ENCODE measurements at regions not wholly inside any gene's neighbourhood (a gene's known extent, or its start where the extent isn't known, plus 50 kb on each side); places are given as distances from the start of the nearest gene placed in this dataset.

GRCh38 chr12:123100882-123101281 lies 50.0 kb downstream of the PITPNM2 start:
- DNase-seq (no peak), ATAC-seq (no peak)
- intact Hi-C loops (cut with DNase I) = no loop called here

DNA sequence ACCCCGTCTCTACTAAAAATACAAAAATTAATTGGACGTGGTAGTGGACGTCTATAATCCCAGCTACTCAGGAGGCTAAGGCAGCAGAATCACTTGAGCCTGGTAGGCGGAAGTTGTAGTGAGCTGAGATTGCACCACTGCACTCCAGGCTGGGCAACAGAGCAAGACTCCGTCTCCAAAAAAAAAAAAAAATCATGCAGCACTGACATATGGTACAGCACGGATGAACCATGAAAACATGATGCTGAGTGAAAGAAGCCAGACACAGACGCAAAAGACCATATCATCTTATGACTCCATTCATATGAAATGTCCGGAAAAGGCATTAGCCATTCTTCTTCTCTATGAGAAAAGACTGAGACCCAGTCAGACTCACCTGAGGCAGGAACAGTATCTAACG lies 50.4 kb downstream of the PITPNM2 start:
- DNase-seq (no peak), ATAC-seq (no peak)
- intact Hi-C loops (cut with DNase I) = no loop called here

DNA sequence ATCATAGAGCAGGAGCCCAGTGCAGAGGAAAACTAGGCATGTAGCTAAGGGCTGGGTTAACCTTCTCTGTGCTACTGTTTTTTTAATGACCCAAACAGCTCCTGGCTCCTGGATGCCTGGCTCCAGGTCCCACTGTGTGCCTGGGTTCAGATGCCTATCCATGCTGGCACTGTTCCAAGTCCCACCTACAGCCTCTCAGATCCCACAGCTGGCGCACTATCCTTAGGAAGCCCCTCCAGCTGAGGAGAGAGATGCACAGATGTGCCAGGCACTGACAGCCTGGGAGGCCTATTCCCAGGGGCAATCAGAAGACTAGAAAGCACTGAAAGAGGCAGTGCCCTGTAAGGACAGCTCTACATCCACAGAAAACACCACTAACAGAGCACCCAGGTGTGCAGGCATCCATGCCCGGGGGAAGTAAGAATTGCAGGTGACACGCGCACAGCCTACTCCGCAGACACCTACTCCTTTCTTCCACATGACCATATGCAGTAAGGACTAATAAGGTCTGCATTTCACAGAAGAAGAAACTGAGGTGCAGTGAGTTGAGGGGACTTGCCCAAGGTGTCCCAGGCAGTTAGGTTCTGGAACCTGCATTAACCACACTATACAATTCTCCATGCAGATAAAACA lies 51.2 kb downstream of the PITPNM2 start:
- DNase-seq (no peak), ATAC-seq (no peak)
- intact Hi-C loops (cut with DNase I) = loop anchor here in 1 of 2 donors (5.0 kb wide), 2 partner anchors 33 to 48 kb away; no protein-coding TSS in a partner anchor

DNA sequence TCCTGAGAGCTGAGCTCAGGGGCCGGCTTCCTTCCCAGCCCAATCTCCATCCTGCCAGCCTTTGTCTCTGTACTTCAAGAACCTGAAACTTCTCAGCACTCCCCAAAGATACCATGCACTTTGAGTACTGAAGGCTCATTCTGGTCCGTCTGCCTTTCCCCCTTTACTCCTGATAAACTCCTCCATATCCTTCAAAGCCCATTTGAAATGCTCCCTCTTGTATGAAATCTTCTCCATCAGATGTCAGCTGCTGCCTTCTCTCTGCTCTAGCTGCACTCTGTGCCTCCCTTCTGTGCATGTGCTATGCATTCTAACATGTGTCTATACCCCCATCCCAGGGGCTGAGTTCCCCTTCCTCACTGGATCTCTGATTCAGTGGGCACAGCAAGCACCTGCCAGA lies 52.1 kb downstream of the PITPNM2 start:
- no peak for ATAC-seq
- intact Hi-C loops (cut with DNase I) = loop anchor here in 1 of 2 donors (5.0 kb wide), 2 partner anchors 34 to 49 kb away; no protein-coding TSS in a partner anchor

DNA sequence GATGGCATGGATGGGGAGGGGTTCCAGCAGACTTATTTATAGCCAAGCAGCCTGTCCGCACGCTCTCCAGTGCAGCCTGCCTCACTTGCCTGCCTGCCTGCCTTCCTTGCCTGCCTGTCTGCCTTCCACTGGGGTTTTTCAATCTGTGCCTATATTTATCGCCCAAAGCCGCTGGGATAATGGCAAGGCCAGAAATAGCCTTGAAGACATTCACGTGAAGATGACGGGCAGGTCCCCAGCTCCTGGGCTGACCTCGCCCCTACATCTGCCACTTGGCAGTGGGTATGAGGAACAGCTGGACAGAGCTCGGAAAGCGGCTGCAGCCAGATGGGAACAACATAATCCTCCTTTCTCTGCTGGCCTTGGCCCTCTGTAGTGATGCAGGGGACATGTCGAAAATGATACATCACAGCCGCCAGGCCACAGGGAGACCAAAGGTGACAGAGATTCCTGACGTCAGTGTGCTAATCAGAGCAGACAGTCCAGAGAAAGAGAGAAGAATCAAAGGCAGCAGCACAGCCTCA lies 53.3 kb downstream of the PITPNM2 start:
- intact Hi-C loops (cut with DNase I) = loop anchor here in 1 of 2 donors (5.0 kb wide), 2 partner anchors 35 to 50 kb away; no protein-coding TSS in a partner anchor
- DNase-seq (peak; percentile 63), ATAC-seq (peak; percentile 74 to 76)

More for the DNA sequence above, 52.1 kb downstream of the PITPNM2 start:
- DNase-seq = no peak

GRCh38 chr12:123096741-123097140 lies 54.1 kb downstream of the PITPNM2 start:
- no peak for DNase-seq
- intact Hi-C loops (cut with DNase I) = loop anchor here in 1 of 2 donors (5.0 kb wide), 2 partner anchors 36 to 51 kb away; no protein-coding TSS in a partner anchor
- ATAC-seq = no peak

GRCh38 chr12:123096182-123096581 lies 54.7 kb downstream of the PITPNM2 start:
- DNase-seq (no peak), ATAC-seq (no peak)
- intact Hi-C loops (cut with DNase I) = loop anchor here in 1 of 2 donors (5.0 kb wide), 2 partner anchors 36 to 51 kb away; no protein-coding TSS in a partner anchor

DNA sequence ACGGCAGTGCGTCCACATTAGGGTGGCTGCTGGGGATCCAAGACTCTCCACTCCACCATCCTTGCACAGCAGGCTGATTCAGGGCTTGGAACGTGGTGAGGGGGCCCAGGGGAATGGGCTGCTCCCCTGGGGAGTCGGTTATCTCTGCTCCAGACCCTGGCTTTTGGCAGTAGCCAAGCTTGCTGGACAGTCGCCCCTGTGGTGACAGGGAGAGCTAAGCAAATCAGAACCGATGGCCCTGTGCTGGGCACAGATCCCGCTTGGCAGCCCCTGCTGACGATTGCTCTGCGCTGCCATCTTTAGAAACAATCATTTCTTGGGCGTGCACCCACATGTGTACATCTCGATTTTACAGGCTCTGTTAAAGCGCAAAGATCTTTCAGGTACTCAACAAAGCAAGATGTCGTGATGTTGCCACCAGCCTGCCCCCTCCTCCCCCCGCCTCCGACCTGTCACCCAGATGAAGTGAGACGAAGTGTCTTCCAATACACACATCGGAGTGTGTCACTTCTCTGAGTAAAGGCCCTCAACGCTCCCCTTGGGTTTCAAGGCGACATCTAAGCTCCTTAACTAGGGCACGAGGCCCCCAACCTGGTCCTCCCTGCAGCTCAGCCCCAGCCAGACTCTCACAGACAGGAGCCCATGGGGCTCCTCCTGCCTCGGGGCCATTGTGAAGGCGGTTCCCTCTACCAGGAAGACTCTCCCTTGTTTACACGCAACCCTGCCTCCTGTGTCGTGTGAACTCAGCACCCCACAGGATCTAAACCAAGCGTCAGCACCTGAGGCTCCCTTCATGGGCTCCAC lies 55.6 kb downstream of the PITPNM2 start:
- intact Hi-C loops (cut with DNase I) = loop anchor here in 1 of 2 donors (5.0 kb wide), 2 partner anchors 37 to 52 kb away; no protein-coding TSS in a partner anchor
- ATAC-seq = peak; percentile 1 to 19
- no peak for DNase-seq

GRCh38 chr12:123094349-123095077 lies 56.4 kb downstream of the PITPNM2 start:
- DNase-seq = peak; percentile 66
- ATAC-seq = peak; percentile 27 to 60
- intact Hi-C loops (cut with DNase I) = loop anchor here in 1 of 2 donors (5.0 kb wide), 2 partner anchors 38 to 53 kb away; no protein-coding TSS in a partner anchor

DNA sequence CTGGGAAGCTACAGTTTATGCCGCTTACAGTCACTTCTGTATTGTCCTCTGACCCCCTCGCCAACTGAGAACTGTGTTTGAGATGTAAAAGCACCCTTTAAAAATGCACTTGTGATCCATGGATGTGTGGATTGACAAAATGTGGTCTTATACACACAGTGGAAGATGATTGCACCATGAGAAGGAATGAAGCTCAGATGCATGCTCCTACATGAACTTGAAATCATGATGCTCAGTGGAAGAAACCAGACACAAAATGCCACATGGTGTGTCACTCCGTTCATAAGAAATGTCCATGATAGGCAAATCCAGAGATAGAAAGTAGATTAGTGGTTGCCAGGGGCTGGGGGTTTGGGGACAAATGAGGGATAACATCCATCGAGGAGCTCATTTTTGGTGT lies 58.0 kb downstream of the PITPNM2 start:
- ATAC-seq (no peak), DNase-seq (no peak)
- intact Hi-C loops (cut with DNase I) = no loop called here

GRCh38 chr12:123091230-123092150 lies 59.4 kb downstream of the PITPNM2 start:
- intact Hi-C loops (cut with DNase I) = no loop called here
- no peak for DNase-seq
- no peak for ATAC-seq

- DNase-seq (no peak), ATAC-seq (peak in 1 of 2 donors; percentile 24)
- intact Hi-C loops (cut with DNase I) = no loop called here
These were observed 61.1 kb downstream of the PITPNM2 start for GRCh38 chr12:123089631-123090353.

GRCh38 chr12:123089140-123089539 lies 61.8 kb downstream of the PITPNM2 start:
- intact Hi-C loops (cut with DNase I) = no loop called here
- DNase-seq = no peak
- no peak for ATAC-seq

DNA sequence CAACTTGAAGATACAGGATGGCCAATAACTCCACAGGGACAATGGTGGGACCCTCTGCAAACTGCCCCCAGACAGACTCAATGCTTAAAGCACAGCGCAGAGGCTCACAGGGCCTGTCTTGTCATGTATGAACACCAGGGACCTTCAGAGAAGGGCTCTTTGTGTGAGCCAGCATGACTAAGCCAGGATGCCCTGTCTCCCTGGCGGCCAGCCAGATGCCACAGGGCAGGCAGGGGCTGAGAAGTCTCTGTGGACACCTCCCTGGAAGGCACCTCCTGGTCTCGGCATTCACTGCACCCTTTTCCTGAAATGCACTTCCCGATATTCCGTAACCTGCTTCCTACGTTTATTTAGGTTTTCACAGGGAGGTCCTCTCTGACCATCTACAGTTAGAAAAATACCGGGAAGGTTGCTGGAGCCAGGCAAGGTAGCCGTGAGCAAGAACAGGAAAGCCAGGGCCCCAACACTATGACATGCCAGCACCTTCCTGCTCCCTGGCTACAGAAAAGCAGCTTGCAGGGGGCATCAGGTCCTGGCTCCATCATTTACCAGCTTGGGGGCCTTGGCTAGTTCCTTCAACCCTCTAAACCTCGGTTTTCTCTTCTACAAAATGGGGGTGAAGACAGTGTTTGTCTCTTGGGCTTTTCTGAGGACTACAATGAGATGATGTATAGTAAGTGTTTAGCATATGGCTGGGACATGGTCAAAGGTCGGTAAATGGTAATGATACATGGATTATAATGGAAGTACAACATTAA lies 65.0 kb downstream of the PITPNM2 start:
- DNase-seq (peak; percentile 74), ATAC-seq (peak; percentile 76 to 79)
- intact Hi-C loops (cut with DNase I) = no loop called here

DNA sequence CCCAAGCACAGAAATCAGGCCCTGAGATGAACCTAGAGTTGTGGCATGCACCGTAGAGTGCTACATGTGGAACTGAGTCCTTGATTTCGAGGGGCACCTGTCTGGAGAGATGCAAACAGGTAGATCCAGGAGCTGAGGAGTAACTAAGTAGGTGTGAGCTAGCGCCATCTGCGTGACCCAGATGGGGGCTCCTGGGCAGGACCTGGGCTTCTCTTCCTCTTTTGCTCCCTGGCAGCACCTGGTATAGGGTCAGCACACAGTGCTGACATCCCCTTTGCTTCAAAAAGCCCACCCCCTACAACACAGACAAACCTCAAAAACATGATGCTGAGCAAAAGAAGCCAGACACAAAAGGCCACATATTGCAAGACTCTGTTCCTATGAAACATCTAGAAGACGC lies 65.8 kb downstream of the PITPNM2 start:
- DNase-seq (no peak), ATAC-seq (no peak)
- intact Hi-C loops (cut with DNase I) = no loop called here

GRCh38 chr12:123083661-123084571 lies 67.0 kb downstream of the PITPNM2 start:
- no peak for DNase-seq
- ATAC-seq = no peak
- intact Hi-C loops (cut with DNase I) = no loop called here

All from left cardiac atrium (tissue), 4 donors.